Activated CD8-positive, alpha-beta T cell treated with anti-CD3 and anti-CD28 coated beads for 36 hours (primary cell): ENCODE measurements at regions not wholly inside any gene's neighbourhood (a gene's known extent, or its start where the extent isn't known, plus 50 kb on each side); places are given as distances from the start of the nearest gene placed in this dataset.

Experiments used
- ATAC-seq: fragments of 200-7000 bp; cut with Tn5 transposase; one replicate; pipeline ENCODE4 v1.10.0; 2021; ENCODE audit warnings: mild to moderate bottlenecking, moderate library complexity
- CTCF ChIA-PET: fragments of 350-600 bp; sonication (Branson Sonifier 250); formaldehyde crosslinking; loops from one replicate; lab custom pipeline; 2021; ENCODE audit warnings: antibody characterized with exemption; lab: Charles Lee
- POLR2A ChIA-PET: fragments of 350-600 bp; sonication (Branson Sonifier 250); formaldehyde crosslinking; loops from one replicate; lab custom pipeline; 2021; ENCODE audit warnings: antibody characterized with exemption; lab: Charles Lee
- DNase-seq: peaks from one replicate; pipeline ENCODE4 v3.0.0-alpha.2; 2020
- H3K27ac Mint-ChIP-seq: one replicate; pipeline ENCODE4 v1.8.0; 2021; ENCODE audit warnings: mild to moderate bottlenecking, mixed read lengths
- H3K27me3 Mint-ChIP-seq: one replicate; pipeline ENCODE4 v1.8.0; 2021; ENCODE audit warnings: mixed read lengths
- H3K36me3 Mint-ChIP-seq: one replicate; pipeline ENCODE4 v1.8.0; 2021; ENCODE audit warnings: low read depth, mixed read lengths
- H3K4me1 Mint-ChIP-seq: one replicate; pipeline ENCODE4 v1.8.0; 2021; ENCODE audit warnings: low read depth, mixed read lengths
- H3K4me3 Mint-ChIP-seq: one replicate; pipeline ENCODE4 v1.8.0; 2021; ENCODE audit warnings: mild to moderate bottlenecking, moderate library complexity, mixed read lengths
- H3K9me3 Mint-ChIP-seq: one replicate; pipeline ENCODE4 v1.8.0; 2021; ENCODE audit warnings: mixed read lengths
- intact Hi-C: fragments of 100-400 bp; cut with micrococcal nuclease; formaldehyde crosslinking; loops from one replicate; pipeline ENCODE4 v1.10.0; 2022
- TF ChIP-seq, protein P1 (sequence below): fragments of 200-600 bp; IDR thresholded peaks from one replicate; pipeline ENCODE4 v1.8.0; 2022; ENCODE audit warnings: antibody characterized with exemption, mild to moderate bottlenecking

DNA sequence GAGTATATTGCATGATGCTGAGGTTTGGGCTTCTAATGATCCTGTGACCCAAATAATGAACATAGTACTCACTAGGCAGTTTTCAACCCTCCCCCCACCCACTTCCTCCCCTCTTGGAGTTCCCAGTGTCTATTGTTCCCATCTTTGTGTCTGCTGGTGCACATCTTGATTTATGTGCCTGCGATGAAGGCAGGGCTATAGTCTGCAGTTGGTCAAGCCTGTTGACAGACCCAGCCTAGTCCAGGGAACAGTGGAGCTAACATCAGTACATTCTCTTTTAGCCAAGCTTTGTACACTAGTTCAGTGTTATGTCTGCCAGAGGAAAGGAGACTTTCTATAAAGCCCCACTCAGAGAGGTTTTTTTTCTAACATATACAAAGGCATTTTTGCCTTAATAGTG, 287.6 kb downstream of the CPS1 start:
- no peak overlapping the region for H3K27ac Mint-ChIP-seq
- no peaks in the 10 kb centered on the region for H3K4me1 Mint-ChIP-seq
- intact Hi-C loops: no loop called here
- no peak overlapping the region for H3K4me3 Mint-ChIP-seq
- no peak for ATAC-seq
- TF ChIP-seq, protein P1, sequence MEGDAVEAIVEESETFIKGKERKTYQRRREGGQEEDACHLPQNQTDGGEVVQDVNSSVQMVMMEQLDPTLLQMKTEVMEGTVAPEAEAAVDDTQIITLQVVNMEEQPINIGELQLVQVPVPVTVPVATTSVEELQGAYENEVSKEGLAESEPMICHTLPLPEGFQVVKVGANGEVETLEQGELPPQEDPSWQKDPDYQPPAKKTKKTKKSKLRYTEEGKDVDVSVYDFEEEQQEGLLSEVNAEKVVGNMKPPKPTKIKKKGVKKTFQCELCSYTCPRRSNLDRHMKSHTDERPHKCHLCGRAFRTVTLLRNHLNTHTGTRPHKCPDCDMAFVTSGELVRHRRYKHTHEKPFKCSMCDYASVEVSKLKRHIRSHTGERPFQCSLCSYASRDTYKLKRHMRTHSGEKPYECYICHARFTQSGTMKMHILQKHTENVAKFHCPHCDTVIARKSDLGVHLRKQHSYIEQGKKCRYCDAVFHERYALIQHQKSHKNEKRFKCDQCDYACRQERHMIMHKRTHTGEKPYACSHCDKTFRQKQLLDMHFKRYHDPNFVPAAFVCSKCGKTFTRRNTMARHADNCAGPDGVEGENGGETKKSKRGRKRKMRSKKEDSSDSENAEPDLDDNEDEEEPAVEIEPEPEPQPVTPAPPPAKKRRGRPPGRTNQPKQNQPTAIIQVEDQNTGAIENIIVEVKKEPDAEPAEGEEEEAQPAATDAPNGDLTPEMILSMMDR: no peak
- H3K9me3 Mint-ChIP-seq: no peaks in the 10 kb centered on the region
- POLR2A ChIA-PET: interaction anchor here (0.6 kb wide), 1 partner anchor 120 kb away, joined by 3 read pairs; no protein-coding TSS in a partner anchor
- H3K27me3 Mint-ChIP-seq: no peaks in the 10 kb centered on the region
- no peaks in the 10 kb centered on the region for H3K36me3 Mint-ChIP-seq
- CTCF ChIA-PET: no interaction called here
- no peak for DNase-seq

DNA sequence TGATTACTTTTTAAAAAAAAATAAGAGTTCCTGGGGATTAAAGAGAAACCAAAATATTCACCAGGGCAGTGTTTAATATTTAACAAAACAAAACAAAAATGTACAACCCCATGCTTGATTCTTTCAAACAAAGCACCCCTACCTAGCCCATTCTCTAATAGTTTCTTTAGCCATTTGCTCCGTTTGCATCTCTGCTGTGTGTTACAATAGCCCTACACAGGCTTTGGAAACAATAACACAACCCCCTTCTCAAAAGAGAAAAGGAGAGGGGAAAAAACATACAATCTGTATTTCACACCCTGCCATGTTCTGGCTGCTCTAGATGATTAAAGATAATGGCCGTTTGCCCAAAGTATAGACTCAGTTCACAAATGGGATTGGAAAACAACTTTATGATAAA, 302.9 kb downstream of the CPS1 start:
- no peaks in the 10 kb centered on the region for H3K4me1 Mint-ChIP-seq
- no peak overlapping the region for H3K4me3 Mint-ChIP-seq
- POLR2A ChIA-PET: no interaction called here
- CTCF ChIA-PET: no interaction called here
- H3K27me3 Mint-ChIP-seq: no peaks in the 10 kb centered on the region
- ATAC-seq (no peak), DNase-seq (no peak)
- TF ChIP-seq, protein P1: no peak
- H3K36me3 Mint-ChIP-seq: no peaks in the 10 kb centered on the region
- intact Hi-C loops: no loop called here
- H3K27ac Mint-ChIP-seq: no peak overlapping the region
- no peaks in the 10 kb centered on the region for H3K9me3 Mint-ChIP-seq

DNA sequence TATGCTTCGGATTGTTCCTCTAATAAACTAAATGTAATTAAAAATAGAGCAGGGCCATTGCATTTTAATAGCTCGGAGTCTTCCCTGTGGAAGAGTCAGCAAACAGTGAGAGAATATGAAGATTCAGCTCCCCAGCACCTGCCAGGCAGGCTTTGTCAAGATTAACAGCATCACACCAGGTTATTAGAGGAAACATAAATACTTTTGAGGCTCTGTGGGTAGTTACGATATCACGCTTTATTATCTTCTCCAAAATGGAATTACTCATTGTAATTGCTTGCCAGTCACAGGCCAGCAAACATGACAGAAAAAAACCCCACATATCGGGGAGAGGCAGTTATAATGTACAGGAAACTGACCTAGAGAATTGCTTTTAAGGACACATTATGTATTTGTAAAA, 303.9 kb downstream of the CPS1 start:
- Mint-ChIP-seq H3K27me3 (no peaks in the 10 kb centered on the region), H3K9me3 (no peaks in the 10 kb centered on the region), H3K4me3 (no peak overlapping the region), H3K27ac (no peak overlapping the region), H3K4me1 (no peaks in the 10 kb centered on the region), H3K36me3 (no peaks in the 10 kb centered on the region)
- TF ChIP-seq, protein P1: no peak
- POLR2A ChIA-PET: no interaction called here
- no peak for ATAC-seq
- CTCF ChIA-PET: no interaction called here
- intact Hi-C loops: no loop called here
- no peak for DNase-seq

DNA sequence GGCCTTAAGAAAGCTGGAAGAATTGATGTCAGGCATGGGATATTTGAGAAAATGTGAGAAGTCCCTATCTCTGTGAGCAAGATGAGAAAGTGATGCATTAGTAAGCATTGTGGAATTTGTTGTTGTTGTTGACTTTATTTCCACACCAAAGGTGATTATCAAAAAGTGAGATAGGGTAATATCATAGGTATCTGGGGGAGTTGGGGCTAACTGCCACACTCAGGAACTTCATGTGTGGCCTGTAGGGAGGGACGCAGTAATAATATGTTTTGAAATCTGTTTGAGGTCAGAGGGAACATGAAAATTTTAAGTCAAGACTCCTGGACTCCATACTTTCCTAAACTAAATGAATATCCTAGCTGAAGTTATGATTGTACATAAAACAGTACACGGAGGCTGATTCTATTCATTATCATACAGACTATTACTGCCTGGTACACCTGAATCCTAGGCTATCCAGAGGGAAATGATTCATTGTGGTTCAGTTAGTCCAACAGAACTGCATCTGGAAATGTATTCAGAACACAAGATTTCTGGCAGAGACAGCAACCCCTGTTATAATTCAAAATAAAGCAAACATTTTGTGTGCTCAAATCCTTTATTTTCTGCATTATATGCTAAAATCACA, 304.8 kb downstream of the CPS1 start:
- no peak for DNase-seq
- intact Hi-C loops: no loop called here
- no peak for ATAC-seq
- Mint-ChIP-seq H3K27me3 (no peaks in the 10 kb centered on the region), H3K4me1 (no peaks in the 10 kb centered on the region), H3K4me3 (no peak overlapping the region), H3K27ac (no peak overlapping the region), H3K36me3 (no peaks in the 10 kb centered on the region), H3K9me3 (no peaks in the 10 kb centered on the region)
- TF ChIP-seq, protein P1: no peak
- ChIA-PET CTCF (no interaction called here), POLR2A (no interaction called here)

DNA sequence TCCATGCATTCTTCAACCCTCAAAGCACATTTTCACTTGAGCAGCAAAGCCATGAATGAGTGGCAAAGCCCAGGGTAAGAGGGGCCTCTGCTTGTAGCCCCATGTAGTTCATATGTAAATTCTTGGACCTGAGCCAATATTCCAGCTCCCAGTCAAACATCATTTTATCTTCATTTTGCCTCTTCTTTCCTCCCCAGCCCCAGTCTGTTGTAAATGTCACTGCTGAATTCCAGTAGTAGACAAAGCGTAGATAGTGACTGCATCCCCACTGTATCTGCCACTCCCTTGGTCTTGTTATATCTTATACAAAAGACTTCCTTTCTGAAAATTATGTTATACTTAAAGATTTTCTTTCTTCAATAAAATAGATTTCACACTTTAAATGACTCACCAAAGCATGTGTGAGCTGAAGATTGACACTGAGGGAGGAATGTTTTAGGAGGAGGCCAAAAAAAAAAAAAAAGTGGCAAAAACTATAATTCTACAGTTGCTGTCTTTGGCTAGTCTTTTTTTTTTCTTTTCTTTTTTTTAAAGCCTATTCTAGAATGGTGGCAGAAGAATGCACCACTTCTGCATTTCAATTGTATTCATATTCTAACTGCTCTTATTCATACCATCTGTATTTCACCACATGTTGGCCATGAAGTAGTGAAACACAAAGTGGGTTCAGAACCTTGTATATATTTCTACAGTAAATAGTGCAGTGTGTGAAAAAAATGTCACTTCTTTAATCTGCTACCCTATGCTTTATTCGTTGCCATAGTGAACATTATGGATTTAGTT, 306.1 kb downstream of the CPS1 start:
- Mint-ChIP-seq H3K4me3 (no peak overlapping the region), H3K36me3 (no peaks in the 10 kb centered on the region), H3K27me3 (no peaks in the 10 kb centered on the region), H3K27ac (no peak overlapping the region), H3K9me3 (no peaks in the 10 kb centered on the region), H3K4me1 (no peaks in the 10 kb centered on the region)
- TF ChIP-seq, protein P1: no peak
- ATAC-seq: no peak
- POLR2A ChIA-PET: no interaction called here
- no peak for DNase-seq
- CTCF ChIA-PET: no interaction called here
- intact Hi-C loops: no loop called here
